ENCODE measurements at regions not wholly inside any gene's neighbourhood (a gene's known extent, or its start where the extent isn't known, plus 50 kb on each side); places are given as distances from the start of the nearest gene placed in this dataset.

DNA sequence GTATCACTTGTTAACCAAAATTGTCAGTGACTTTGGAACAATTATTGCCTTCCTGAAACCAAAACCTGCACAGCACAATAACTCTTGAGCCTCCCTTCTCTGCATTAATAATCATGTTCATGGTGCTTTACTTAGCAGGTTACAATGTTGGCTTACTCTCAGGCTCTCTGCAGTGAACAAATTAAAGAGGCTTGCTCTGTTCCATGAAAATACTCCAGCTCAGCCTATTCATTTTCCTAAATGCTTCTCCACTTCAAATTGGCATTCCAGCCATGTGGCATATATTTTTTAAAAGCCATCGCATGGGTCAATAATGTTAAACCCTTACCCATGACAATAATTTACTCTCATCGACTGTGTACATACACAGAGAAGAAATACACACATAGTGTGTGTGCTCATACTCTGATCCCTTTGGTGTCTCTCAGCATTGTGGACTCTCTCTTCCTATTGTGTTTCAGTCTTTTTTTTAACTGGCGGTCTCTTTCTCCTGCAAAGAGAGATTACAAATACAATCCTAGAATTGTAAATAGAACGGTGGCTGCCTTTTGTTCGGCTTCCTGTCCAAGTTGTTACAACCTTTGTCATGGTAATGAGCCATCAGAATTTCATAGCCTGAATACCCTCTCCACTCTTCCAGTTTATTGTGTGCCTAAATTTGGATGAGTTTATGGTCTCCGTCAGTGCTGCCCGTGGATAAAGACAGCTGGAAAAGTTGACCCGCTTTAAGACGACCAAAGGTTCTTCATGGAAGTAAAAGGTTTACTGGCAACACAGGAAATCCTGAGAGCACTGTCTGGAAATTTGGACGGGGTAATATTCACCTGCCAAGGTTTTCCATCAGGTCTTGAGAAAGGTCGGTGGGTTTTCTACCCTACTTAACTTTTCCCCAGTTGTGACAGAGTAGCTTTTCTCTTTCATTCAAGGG is 263.6 kb downstream of the CD83 start:
- Histone ChIP-seq H3K9me3 (no peaks in the 10 kb centered on the region), H3K4me3 (no peak overlapping the region), H3K4me1 (no peaks in the 10 kb centered on the region), H3K27me3 (no peaks in the 10 kb centered on the region), H3K27ac (replicated peaks in 1 of 4) (no peak overlapping the region), H3K36me3 (no peaks in the 10 kb centered on the region)
- 81% methylated on average over 11 of the region's 11 CpGs for WGBS
- no peak for DNase-seq (ENCODE audit: extremely low spot score)
- TF ChIP-seq, protein P1, sequence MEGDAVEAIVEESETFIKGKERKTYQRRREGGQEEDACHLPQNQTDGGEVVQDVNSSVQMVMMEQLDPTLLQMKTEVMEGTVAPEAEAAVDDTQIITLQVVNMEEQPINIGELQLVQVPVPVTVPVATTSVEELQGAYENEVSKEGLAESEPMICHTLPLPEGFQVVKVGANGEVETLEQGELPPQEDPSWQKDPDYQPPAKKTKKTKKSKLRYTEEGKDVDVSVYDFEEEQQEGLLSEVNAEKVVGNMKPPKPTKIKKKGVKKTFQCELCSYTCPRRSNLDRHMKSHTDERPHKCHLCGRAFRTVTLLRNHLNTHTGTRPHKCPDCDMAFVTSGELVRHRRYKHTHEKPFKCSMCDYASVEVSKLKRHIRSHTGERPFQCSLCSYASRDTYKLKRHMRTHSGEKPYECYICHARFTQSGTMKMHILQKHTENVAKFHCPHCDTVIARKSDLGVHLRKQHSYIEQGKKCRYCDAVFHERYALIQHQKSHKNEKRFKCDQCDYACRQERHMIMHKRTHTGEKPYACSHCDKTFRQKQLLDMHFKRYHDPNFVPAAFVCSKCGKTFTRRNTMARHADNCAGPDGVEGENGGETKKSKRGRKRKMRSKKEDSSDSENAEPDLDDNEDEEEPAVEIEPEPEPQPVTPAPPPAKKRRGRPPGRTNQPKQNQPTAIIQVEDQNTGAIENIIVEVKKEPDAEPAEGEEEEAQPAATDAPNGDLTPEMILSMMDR (IDR thresholded peaks at IDR 0.05): no peak
- no peak for TF ChIP-seq POLR2AphosphoS5 (IDR thresholded peaks at IDR 0.05)
- TF ChIP-seq EP300 (IDR thresholded peaks at IDR 0.05): no peak
- TF ChIP-seq POLR2A (IDR thresholded peaks at IDR 0.05; ENCODE audit: low read depth): no peak
- intact Hi-C loops (cut with DNase I): no loop called here

DNA sequence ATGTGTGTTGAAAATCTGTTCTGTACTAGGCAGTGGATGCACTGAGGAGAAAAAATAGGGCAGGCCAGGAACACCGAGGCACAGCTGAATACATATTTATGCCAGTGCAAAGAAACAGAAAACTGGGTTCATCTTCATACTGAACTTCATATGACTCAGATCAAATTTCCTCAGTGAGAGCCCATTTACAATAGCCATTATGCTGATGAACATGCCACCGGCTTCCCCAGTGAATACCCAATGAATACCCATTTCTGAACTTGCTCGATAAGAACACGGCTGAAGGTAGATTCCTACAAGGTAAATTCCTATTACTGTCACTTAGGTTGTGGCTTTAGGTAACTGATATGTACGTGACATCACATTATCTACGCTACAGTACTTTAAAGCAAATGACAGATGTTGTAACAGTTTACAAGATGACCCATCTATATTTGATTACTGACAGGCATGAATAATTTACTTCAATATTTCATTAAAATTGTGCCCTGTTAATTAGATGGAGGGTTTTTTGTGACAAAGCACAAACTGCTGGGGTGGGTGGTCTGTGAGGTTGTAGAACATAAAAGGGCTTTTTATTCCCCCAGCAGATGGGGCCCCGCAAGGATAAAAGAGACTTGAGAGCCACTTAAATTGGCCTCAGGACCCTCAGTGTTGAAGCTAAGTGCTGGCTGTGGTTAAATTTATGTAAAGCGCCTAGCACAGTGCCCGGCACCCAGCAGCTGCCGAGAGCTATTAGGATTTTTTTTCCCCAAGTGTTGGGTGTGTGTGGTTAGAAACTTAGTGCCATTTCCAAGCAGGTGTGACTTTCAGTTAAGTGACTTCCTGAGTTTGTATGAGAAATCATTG is 264.5 kb downstream of the CD83 start:
- H3K4me3 ChIP-seq: no peak overlapping the region
- no peaks in the 10 kb centered on the region for H3K4me1 ChIP-seq
- H3K27me3 ChIP-seq: no peaks in the 10 kb centered on the region
- no peaks in the 10 kb centered on the region for H3K9me3 ChIP-seq
- no peak overlapping the region for H3K27ac ChIP-seq (replicated peaks in 1 of 4)
- intact Hi-C loops (cut with DNase I): no loop called here
- DNase-seq (ENCODE audit: extremely low spot score): no peak
- H3K36me3 ChIP-seq: no peaks in the 10 kb centered on the region
- TF ChIP-seq POLR2AphosphoS5 (IDR thresholded peaks at IDR 0.05) (no peak), POLR2A (IDR thresholded peaks at IDR 0.05; ENCODE audit: low read depth) (no peak), EP300 (IDR thresholded peaks at IDR 0.05) (no peak)
- TF ChIP-seq, protein P1 (IDR thresholded peaks at IDR 0.05): no peak
- 84% methylated on average over 10 of the region's 10 CpGs for WGBS

DNA sequence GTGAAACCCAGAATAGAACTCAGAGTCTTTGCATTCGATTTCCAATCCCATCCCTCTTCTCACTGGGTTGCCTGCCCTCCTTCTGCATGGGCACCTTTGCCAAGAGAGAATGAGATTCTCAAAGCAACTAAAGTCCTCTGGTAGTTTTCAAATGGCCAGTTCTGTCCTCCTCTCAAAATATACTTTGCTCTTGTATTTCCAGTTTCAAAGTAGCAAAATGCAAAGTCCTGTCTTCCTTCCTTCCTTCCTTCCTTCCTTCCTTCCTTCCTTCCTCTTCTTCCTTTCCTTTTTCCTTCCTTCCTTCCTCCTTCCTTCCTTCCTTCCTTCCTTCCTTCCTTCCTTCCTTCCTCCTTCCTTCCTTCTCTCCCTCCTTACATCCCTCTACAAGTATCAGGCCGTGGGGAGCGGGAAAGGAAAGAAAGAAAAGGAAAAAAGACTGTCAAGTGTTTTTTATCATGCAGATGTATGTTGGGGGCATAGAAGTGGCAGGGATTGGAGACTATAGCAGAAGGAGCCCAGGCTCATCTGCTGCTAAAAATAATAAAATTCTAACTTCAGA is 265.2 kb downstream of the CD83 start:
- intact Hi-C loops (cut with DNase I): no loop called here
- 81% methylated on average over 3 of the region's 3 CpGs for WGBS
- DNase-seq (ENCODE audit: extremely low spot score): no peak
- TF ChIP-seq EP300 (IDR thresholded peaks at IDR 0.05): no peak
- TF ChIP-seq, protein P1 (IDR thresholded peaks at IDR 0.05): no peak
- no peak for TF ChIP-seq POLR2AphosphoS5 (IDR thresholded peaks at IDR 0.05)
- no peak for TF ChIP-seq POLR2A (IDR thresholded peaks at IDR 0.05; ENCODE audit: low read depth)
- H3K27me3 ChIP-seq: no peaks in the 10 kb centered on the region
- H3K27ac ChIP-seq (replicated peaks in 1 of 4): no peak overlapping the region
- no peaks in the 10 kb centered on the region for H3K4me1 ChIP-seq
- H3K4me3 ChIP-seq: no peak overlapping the region
- no peaks in the 10 kb centered on the region for H3K36me3 ChIP-seq
- H3K9me3 ChIP-seq: no peaks in the 10 kb centered on the region

DNA sequence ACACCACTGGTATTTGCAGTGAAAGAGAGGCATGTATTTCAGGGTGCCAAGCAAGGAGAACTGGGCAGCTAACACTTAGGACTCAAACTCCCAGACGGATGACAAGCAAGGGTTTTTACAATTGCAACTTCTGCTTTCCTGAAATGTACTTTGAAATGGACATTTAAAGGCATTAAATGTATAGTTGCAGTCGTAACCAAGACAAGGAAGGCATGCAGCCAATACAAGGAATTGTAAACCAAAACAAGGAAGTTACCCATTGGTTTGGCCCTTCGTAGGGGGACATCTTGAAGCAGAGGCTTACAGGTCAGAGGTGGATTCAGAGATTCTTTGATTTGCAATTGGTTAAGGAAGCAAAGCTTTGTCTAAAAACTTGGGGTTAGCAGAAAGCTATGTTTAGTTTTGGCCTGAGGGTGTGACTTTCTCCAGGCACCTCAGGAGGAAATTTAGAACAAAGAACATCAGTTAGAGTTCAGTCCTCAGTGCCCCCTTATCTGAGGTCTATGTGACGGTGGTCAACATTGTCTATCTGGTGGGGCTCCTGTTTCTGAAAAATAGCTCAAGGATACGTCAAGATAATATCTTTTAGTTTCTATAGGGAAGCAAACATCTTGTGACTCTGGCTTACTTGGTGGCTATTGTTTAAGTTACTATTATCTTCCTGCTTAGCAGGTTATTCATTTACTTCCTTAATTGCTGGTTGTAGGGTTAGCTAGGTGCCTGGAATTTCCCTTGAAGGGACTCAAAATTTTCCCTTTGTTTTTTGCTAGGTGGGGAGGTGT is 266.0 kb downstream of the CD83 start:
- 88% methylated on average over 5 of the region's 5 CpGs for WGBS
- TF ChIP-seq, protein P1 (IDR thresholded peaks at IDR 0.05): no peak
- TF ChIP-seq EP300 (IDR thresholded peaks at IDR 0.05) (no peak), POLR2A (IDR thresholded peaks at IDR 0.05; ENCODE audit: low read depth) (no peak), POLR2AphosphoS5 (IDR thresholded peaks at IDR 0.05) (no peak)
- intact Hi-C loops (cut with DNase I): no loop called here
- DNase-seq (ENCODE audit: extremely low spot score): no peak
- H3K9me3 ChIP-seq: no peaks in the 10 kb centered on the region
- no peaks in the 10 kb centered on the region for H3K36me3 ChIP-seq
- no peaks in the 10 kb centered on the region for H3K27me3 ChIP-seq
- H3K4me1 ChIP-seq: no peaks in the 10 kb centered on the region
- H3K27ac ChIP-seq (replicated peaks in 1 of 4): no peak overlapping the region
- no peak overlapping the region for H3K4me3 ChIP-seq
